Tibial nerve (tissue), 4 donors: ENCODE measurements at regions not wholly inside any gene's neighbourhood (a gene's known extent, or its start where the extent isn't known, plus 50 kb on each side); places are given as distances from the start of the nearest gene placed in this dataset.

Experiments used
- DNase-seq, 2 donors: peaks; one replicate each; pipeline ENCODE4 v3.0.0-alpha.2; 2019; ENCODE audit warnings: low spot score in 2 of 2
- H3K27ac ChIP-seq, 4 donors: fragments of 200-600 bp; sonication (generic) in 3 of 4; one replicate each; pipeline ENCODE4 v1.5.1; 2017 to 2019; ENCODE audit warnings: mild to moderate bottlenecking in 1 of 4
- H3K27me3 ChIP-seq, 2 donors: fragments of 200-600 bp; sonication (generic) in 1 of 2; one replicate each; pipeline versions ENCODE4 v1.5.1 to v1.6.0; 2017 to 2019
- H3K36me3 ChIP-seq, 3 donors: fragments of 200-600 bp; sonication (generic); one replicate each; pipeline ENCODE4 v1.5.1; 2018 to 2019
- H3K4me1 ChIP-seq, 4 donors: fragments of 200-600 bp; sonication (generic) in 3 of 4; one replicate each; pipeline ENCODE4 v1.5.1; 2017 to 2019
- H3K4me3 ChIP-seq, 4 donors: fragments of 200-600 bp; sonication (generic) in 3 of 4; one replicate each; pipeline ENCODE4 v1.5.1; 2017 to 2019; ENCODE audit warnings: mild to moderate bottlenecking in 1 of 4, moderate library complexity in 1 of 4
- H3K9me3 ChIP-seq, 4 donors: fragments of 200-600 bp; sonication (generic) in 3 of 4; one replicate each; pipeline ENCODE4 v1.5.1; 2017 to 2019
- EP300 ChIP-seq, 2 donors: sonication (generic); formaldehyde crosslinking; IDR thresholded peaks; one replicate each; pipeline ENCODE4 v1.6.1; 2017; ENCODE audit warnings: antibody characterized with exemption in 2 of 2, mild to moderate bottlenecking in 1 of 2
- POLR2A ChIP-seq, 2 donors: fragments of 450-650 bp; IDR thresholded peaks; one replicate each; pipeline ENCODE4 v1.6.1; 2017; ENCODE audit warnings: antibody characterized with exemption in 2 of 2, mild to moderate bottlenecking in 2 of 2, moderate library complexity in 2 of 2
- WGBS, 2 donors: methylation state at CpG; one replicate each; pipeline ENCODE4 v1.1.5; 2018; 5-methylcytosine and 5-hydroxymethylcytosine counted together
- TF ChIP-seq, protein P1 (sequence below), 5 experiments: fragments of 200-600 bp in 3 of 5; fragments of 450-650 bp in 2 of 5; sonication (generic) in 3 of 5; IDR thresholded peaks; one replicate each; pipeline ENCODE4 v1.5.1; 2016 to 2019; ENCODE audit warnings: antibody characterized with exemption in 5 of 5, mild to moderate bottlenecking in 3 of 5, moderate library complexity in 2 of 5

GRCh38 chr7:45401851-45402250 lies 172.3 kb upstream of the ADCY1 start:
- TF ChIP-seq EP300 (IDR thresholded peaks at IDR 0.05), result no peak
- TF ChIP-seq POLR2A (IDR thresholded peaks at IDR 0.05), result no peak
- TF ChIP-seq, protein P1, sequence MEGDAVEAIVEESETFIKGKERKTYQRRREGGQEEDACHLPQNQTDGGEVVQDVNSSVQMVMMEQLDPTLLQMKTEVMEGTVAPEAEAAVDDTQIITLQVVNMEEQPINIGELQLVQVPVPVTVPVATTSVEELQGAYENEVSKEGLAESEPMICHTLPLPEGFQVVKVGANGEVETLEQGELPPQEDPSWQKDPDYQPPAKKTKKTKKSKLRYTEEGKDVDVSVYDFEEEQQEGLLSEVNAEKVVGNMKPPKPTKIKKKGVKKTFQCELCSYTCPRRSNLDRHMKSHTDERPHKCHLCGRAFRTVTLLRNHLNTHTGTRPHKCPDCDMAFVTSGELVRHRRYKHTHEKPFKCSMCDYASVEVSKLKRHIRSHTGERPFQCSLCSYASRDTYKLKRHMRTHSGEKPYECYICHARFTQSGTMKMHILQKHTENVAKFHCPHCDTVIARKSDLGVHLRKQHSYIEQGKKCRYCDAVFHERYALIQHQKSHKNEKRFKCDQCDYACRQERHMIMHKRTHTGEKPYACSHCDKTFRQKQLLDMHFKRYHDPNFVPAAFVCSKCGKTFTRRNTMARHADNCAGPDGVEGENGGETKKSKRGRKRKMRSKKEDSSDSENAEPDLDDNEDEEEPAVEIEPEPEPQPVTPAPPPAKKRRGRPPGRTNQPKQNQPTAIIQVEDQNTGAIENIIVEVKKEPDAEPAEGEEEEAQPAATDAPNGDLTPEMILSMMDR (IDR thresholded peaks at IDR 0.05), result no peak
- Histone ChIP-seq H3K4me3 (no peak overlapping the region), H3K27ac (no peak overlapping the region), H3K36me3 (no peaks in the 10 kb centered on the region), H3K4me1 (no peaks in the 10 kb centered on the region), H3K9me3 (peaks cover 0 to 13% (median 0%) of the 10 kb centered on the region in 4 donors), H3K27me3 (no peaks in the 10 kb centered on the region)
- DNase-seq, result no peak
- WGBS, 2 donors, result 75 to 82% methylated on average over 1 of the region's 1 CpG

GRCh38 chr7:45402480-45403218 lies 171.5 kb upstream of the ADCY1 start:
- no peak overlapping the region for H3K4me3 ChIP-seq
- DNase-seq, result peak in 1 of 2 donors; percentile 25
- no peaks in the 10 kb centered on the region for H3K4me1 ChIP-seq
- no peaks in the 10 kb centered on the region for H3K27me3 ChIP-seq
- H3K27ac ChIP-seq, result peak overlapping the region in 2 of 4 donors; percentile 42 to 51
- no peaks in the 10 kb centered on the region for H3K36me3 ChIP-seq
- peaks cover 0 to 13% (median 0%) of the 10 kb centered on the region in 4 donors for H3K9me3 ChIP-seq
- TF ChIP-seq POLR2A (IDR thresholded peaks at IDR 0.05) (no peak), EP300 (IDR thresholded peaks at IDR 0.05) (peak in 1 of 2 donors; percentile 12)
- TF ChIP-seq, protein P1 (IDR thresholded peaks at IDR 0.05), result no peak
- 40 to 51% methylated on average over 2 of the region's 2 CpGs for WGBS, 2 donors

- Histone ChIP-seq H3K36me3 (no peaks in the 10 kb centered on the region), H3K4me1 (no peaks in the 10 kb centered on the region), H3K9me3 (peaks cover 0 to 5% (median 0%) of the 10 kb centered on the region in 4 donors), H3K27ac (no peak overlapping the region), H3K4me3 (no peak overlapping the region), H3K27me3 (no peaks in the 10 kb centered on the region)
- 79 to 88% methylated on average over 2 of the region's 2 CpGs for WGBS, 2 donors
- DNase-seq, result no peak
- TF ChIP-seq, protein P1 (IDR thresholded peaks at IDR 0.05), result no peak
- TF ChIP-seq EP300 (IDR thresholded peaks at IDR 0.05), result no peak
Measured at GRCh38 chr7:45404622-45405021, 169.5 kb upstream of the ADCY1 start.

- TF ChIP-seq, protein P1 (IDR thresholded peaks at IDR 0.05), result no peak
- no peak for TF ChIP-seq POLR2A (IDR thresholded peaks at IDR 0.05)
- TF ChIP-seq EP300 (IDR thresholded peaks at IDR 0.05), result no peak
- Histone ChIP-seq H3K27me3 (no peaks in the 10 kb centered on the region), H3K4me3 (no peak overlapping the region), H3K9me3 (peaks cover 0 to 23% (median 0%) of the 10 kb centered on the region in 4 donors), H3K36me3 (no peaks in the 10 kb centered on the region), H3K4me1 (no peaks in the 10 kb centered on the region), H3K27ac (no peak overlapping the region)
- WGBS, 2 donors, result 80 to 86% methylated on average over 27 of the region's 27 CpGs
- no peak for DNase-seq
Measured at GRCh38 chr7:45407730-45408408, 166.3 kb upstream of the ADCY1 start.

GRCh38 chr7:45408409-45408737 lies 165.8 kb upstream of the ADCY1 start:
- no peak for TF ChIP-seq POLR2A (IDR thresholded peaks at IDR 0.05)
- TF ChIP-seq, protein P1 (IDR thresholded peaks at IDR 0.05), result no peak
- TF ChIP-seq EP300 (IDR thresholded peaks at IDR 0.05), result no peak
- H3K9me3 ChIP-seq, result peaks cover 0 to 23% (median 0%) of the 10 kb centered on the region in 4 donors
- no peaks in the 10 kb centered on the region for H3K4me1 ChIP-seq
- DNase-seq, result no peak
- 89 to 95% methylated on average over 5 of the region's 5 CpGs for WGBS, 2 donors
- no peaks in the 10 kb centered on the region for H3K27me3 ChIP-seq
- H3K36me3 ChIP-seq, result no peaks in the 10 kb centered on the region
- H3K4me3 ChIP-seq, result no peak overlapping the region
- no peak overlapping the region for H3K27ac ChIP-seq
